B cell (primary cell): ENCODE measurements at regions not wholly inside any gene's neighbourhood (a gene's known extent, or its start where the extent isn't known, plus 50 kb on each side); places are given as distances from the start of the nearest gene placed in this dataset.

Experiments used
- ATAC-seq: fragments of 200-7000 bp; cut with Tn5 transposase; one replicate; pipeline ENCODE4 v1.10.0; 2021; ENCODE audit warnings: low read depth, mild to moderate bottlenecking, moderate number of reproducible peaks, moderate library complexity
- CTCF ChIA-PET: fragments of 350-600 bp; sonication (Branson Sonifier 250); formaldehyde crosslinking; loops from one replicate; lab custom pipeline; 2021; ENCODE audit warnings: antibody characterized with exemption, inconsistent platforms; lab: Charles Lee
- POLR2A ChIA-PET: fragments of 350-600 bp; sonication (Branson Sonifier 250); formaldehyde crosslinking; loops from one replicate; lab custom pipeline; 2021; ENCODE audit warnings: antibody characterized with exemption; lab: Charles Lee
- DNase-seq: peaks from one replicate; pipeline ENCODE4 v3.0.0; 2013
- H2AFZ ChIP-seq: 2 replicates; pipeline ENCODE4 v1.6.1; 2012; ENCODE audit warnings: mild to moderate bottlenecking, low read depth, low read length; ENCODE audit not compliant: insufficient read depth, poor library complexity, severe bottlenecking
- H3K27ac ChIP-seq, 2 donors: 1 replicate in 1 of 2; 2 replicates in 1 of 2; pipeline ENCODE4 v1.5.1; 2012 to 2013; ENCODE audit warnings: low read length in 2 of 2, mild to moderate bottlenecking in 2 of 2, moderate library complexity in 1 of 2
- H3K27me3 ChIP-seq, 4 experiments: fragments of 200-600 bp in 1 of 4; sonication (generic) in 1 of 4; replicated peaks in 1 of 4; 1 replicate in 2 of 4; 2 replicates in 2 of 4; pipeline versions ENCODE4 v1.6.1 to v1.7.0; 2013 to 2016; ENCODE audit warnings: low read length in 3 of 4, mild to moderate bottlenecking in 2 of 4, mixed read lengths in 1 of 4, moderate library complexity in 1 of 4; ENCODE audit not compliant: insufficient read depth in 4 of 4, control insufficient read depth in 3 of 4; ENCODE audit errors: control extremely low read depth in 1 of 4
- H3K36me3 ChIP-seq, 2 experiments: replicated peaks in 1 of 2; 1 replicate in 1 of 2; 2 replicates in 1 of 2; pipeline versions ENCODE4 v1.6.1 to v1.7.1; 2013; ENCODE audit warnings: low read length in 1 of 2; ENCODE audit not compliant: insufficient read depth in 2 of 2, control insufficient read depth in 1 of 2; ENCODE audit errors: control extremely low read depth in 1 of 2, extremely low read depth in 1 of 2
- H3K4me1 ChIP-seq, 2 donors: fragments of 200-600 bp in 1 of 2; sonication (generic) in 1 of 2; 1 replicate in 1 of 2; 2 replicates in 1 of 2; pipeline versions ENCODE4 v1.5.1 to v1.6.1; 2013 to 2017; ENCODE audit warnings: low read length in 2 of 2; ENCODE audit not compliant: control insufficient read depth in 2 of 2, insufficient read depth in 2 of 2
- H3K4me2 ChIP-seq: replicated peaks from 2 replicates; pipeline ENCODE3; 2012; ENCODE audit warnings: mild to moderate bottlenecking, low read depth, low read length; ENCODE audit not compliant: poor library complexity, severe bottlenecking
- H3K4me3 ChIP-seq, 5 experiments: fragments of 200-600 bp in 1 of 5; sonication (generic) in 1 of 5; 1 replicate in 3 of 5; 2 replicates in 2 of 5; pipeline versions ENCODE4 v1.5.1 to v1.7.0; 2011 to 2016; ENCODE audit warnings: low read length in 4 of 5, mild to moderate bottlenecking in 4 of 5, low read depth in 2 of 5, control low read depth in 1 of 5, moderate library complexity in 1 of 5; ENCODE audit not compliant: insufficient read depth in 1 of 5; ENCODE audit errors: control extremely low read depth in 1 of 5, extremely low read depth in 1 of 5
- H3K79me2 ChIP-seq: fragments of 200-600 bp; sonication (generic); one replicate; pipeline ENCODE4 v1.6.0; 2016; ENCODE audit warnings: low read length; ENCODE audit not compliant: control insufficient read depth, insufficient read depth
- H3K9ac ChIP-seq: fragments of 200-600 bp; sonication (generic); 2 replicates; pipeline ENCODE4 v1.6.1; 2017; ENCODE audit warnings: mild to moderate bottlenecking, low read length, moderate library complexity
- H3K9me3 ChIP-seq, 3 donors: one replicate each; pipeline versions ENCODE4 v1.6.1 to v1.7.1; 2013; ENCODE audit warnings: low read length in 2 of 3; ENCODE audit not compliant: control insufficient read depth in 2 of 3, insufficient read depth in 1 of 3; ENCODE audit errors: control extremely low read depth in 1 of 3
- H4K20me1 ChIP-seq: 2 replicates; pipeline ENCODE4 v1.6.0; 2012; ENCODE audit warnings: mild to moderate bottlenecking, low read length; ENCODE audit not compliant: insufficient read depth, control insufficient read depth, poor library complexity, severe bottlenecking
- H3K27ac Mint-ChIP-seq: one replicate; pipeline ENCODE4 v1.8.0; 2021; ENCODE audit warnings: mixed read lengths
- H3K27me3 Mint-ChIP-seq: one replicate; pipeline ENCODE4 v1.8.0; 2021; ENCODE audit warnings: mixed read lengths
- H3K4me1 Mint-ChIP-seq: one replicate; pipeline ENCODE4 v1.8.0; 2021; ENCODE audit warnings: mixed read lengths
- H3K4me3 Mint-ChIP-seq: one replicate; pipeline ENCODE4 v1.8.0; 2021; ENCODE audit warnings: mixed read lengths
- H3K9me3 Mint-ChIP-seq: one replicate; pipeline ENCODE4 v1.8.0; 2022; ENCODE audit warnings: mixed read lengths; ENCODE audit not compliant: insufficient read depth
- CTCF ChIP-seq: fragments of 200-600 bp; IDR thresholded peaks from one replicate; pipeline ENCODE4 v1.8.0; 2022; ENCODE audit warnings: antibody characterized with exemption, mild to moderate bottlenecking
- EZH2 ChIP-seq: IDR thresholded peaks from 2 replicates; pipeline ENCODE4 v1.6.1; 2012; ENCODE audit warnings: borderline replicate concordance, low read depth, mild to moderate bottlenecking, moderate library complexity, low read length; ENCODE audit not compliant: insufficient read depth, poor library complexity, severe bottlenecking
- WGBS: methylation state at CpG from one replicate; pipeline ENCODE4 v1.1.5; 2013; ENCODE audit warnings: missing lambda C conversion rate; ENCODE audit not compliant: insufficient coverage; 5-methylcytosine and 5-hydroxymethylcytosine counted together
- intact Hi-C: fragments of 100-400 bp; cut with micrococcal nuclease; formaldehyde crosslinking; loops from one replicate; pipeline ENCODE4 v1.10.0; 2022

GRCh38 chr18:34042423-34043146 lies 182.1 kb downstream of the NOL4 start:
- 100% methylated on average over 1 of the region's 4 CpGs for WGBS
- H3K27me3 Mint-ChIP-seq: no peaks in the 10 kb centered on the region

More at GRCh38 chr18:34042423-34043146, 182.1 kb downstream of the NOL4 start:
- ChIA-PET POLR2A (no interaction called here), CTCF (interaction anchor here (1.3 kb wide), 1 partner anchor 80 kb away, joined by 3 read pairs; no protein-coding TSS in a partner anchor)
- DNase-seq (no peak), ATAC-seq (no peak)
- H3K36me3 ChIP-seq: no peaks in the 10 kb centered on the region
- Mint-ChIP-seq H3K27ac (no peak overlapping the region), H3K4me3 (no peak overlapping the region), H3K9me3 (peaks cover 3% of the 10 kb centered on the region), H3K4me1 (no peaks in the 10 kb centered on the region)
- no peak overlapping the region for H3K4me2 ChIP-seq
- no peak overlapping the region for H2AFZ ChIP-seq
- no peaks in the 10 kb centered on the region for H3K27me3 ChIP-seq
- no peak overlapping the region for H3K4me3 ChIP-seq
- H3K9ac ChIP-seq: no peak overlapping the region
- no peaks in the 10 kb centered on the region for H3K4me1 ChIP-seq
- intact Hi-C loops: no loop called here
- H4K20me1 ChIP-seq: no peaks in the 10 kb centered on the region
- no peak for TF ChIP-seq EZH2
- no peak for TF ChIP-seq CTCF
- no peaks in the 10 kb centered on the region for H3K9me3 ChIP-seq
- no peaks in the 10 kb centered on the region for H3K79me2 ChIP-seq
- H3K27ac ChIP-seq: no peak overlapping the region
